Hematopoietic multipotent progenitor cell treated with erythropoietin and hydrocortisone succinate and interleukin-3 and kit ligand, for 17 days (in vitro differentiated cells): ENCODE measurements at regions not wholly inside any gene's neighbourhood (a gene's known extent, or its start where the extent isn't known, plus 50 kb on each side); places are given as distances from the start of the nearest gene placed in this dataset.

ENCODE experiments used
- DNase-seq: peaks from one replicate; pipeline ENCODE4 v3.0.0-alpha.2; 2015; ENCODE audit warnings: low spot score

DNA sequence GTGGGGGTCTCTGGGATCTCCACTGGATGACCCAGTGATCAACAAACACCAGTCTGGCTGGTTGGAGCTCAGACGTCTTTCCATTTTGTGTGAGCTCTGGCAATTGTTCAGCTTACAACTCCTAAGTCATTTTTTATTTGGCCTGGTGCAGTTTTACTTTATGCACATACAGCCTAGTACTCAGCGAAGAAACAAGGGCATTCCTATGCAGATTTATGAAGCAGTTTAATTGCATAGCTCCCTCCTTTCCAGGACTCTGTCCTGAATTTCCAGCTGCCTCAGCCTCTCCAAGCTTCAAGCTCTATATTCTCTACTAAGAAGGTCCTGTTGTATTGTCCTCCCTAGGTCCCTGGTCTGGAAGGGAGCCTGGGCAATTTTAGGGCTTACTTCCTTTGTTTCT is 145.6 kb upstream of the GALNT17 start:
- no peak for DNase-seq

DNA sequence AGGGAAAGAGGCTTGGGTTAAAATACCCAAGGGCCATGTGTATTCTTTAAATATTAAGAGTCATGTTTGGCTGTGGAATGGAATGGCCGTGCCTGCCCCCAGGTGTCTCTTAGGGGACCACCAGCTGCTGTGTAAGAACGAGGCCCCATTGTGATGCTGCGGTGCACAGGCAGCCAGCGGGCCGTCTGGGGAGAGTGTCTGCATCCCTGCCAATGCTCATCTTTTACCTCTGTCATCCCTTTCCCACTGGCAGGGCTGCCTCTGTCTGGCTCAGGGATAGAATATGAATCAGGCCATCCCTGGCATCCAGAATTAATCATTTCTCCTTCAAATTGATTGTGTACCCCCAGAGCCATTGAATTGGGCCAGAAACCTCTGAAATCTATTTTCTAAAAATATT is 137.8 kb upstream of the GALNT17 start:
- DNase-seq: no peak

DNA sequence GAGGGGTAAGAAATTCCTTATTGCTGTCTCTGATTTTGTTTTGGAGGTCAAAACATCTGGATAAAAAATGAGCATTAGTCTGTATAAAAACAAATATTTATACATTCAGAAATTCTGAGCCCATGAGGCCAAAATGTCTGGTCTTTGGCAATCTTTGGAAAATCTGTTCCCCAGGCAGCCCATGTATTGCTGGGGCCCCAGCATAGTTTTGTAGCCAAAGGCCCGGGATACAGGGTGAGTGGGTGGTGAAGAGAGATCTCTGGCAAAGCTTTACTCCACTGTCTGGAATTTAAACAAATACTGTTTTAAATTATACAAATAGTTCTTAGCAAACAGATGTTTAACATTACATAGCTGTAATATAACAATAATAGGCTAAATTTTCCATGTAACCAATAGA is 134.7 kb upstream of the GALNT17 start:
- DNase-seq: no peak

DNA sequence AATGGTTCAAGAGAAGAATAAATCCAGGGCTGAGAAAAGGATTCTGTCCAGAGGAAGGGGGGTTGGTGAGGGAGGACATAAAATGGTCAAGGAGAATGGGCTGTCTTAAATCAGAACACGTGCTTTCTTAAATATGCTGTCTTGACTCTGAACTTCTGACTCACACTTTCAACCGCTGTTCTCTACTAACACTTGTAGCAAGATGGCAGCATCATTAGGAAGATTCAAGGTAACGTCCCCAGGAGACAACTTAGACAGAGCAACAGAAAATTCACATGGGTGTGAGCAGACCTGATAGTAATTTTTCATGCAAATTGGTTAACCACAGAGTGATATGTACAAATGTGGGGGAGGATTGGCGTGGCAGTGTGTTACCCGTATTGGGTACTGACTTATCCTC is 126.8 kb upstream of the GALNT17 start:
- DNase-seq: no peak

DNA sequence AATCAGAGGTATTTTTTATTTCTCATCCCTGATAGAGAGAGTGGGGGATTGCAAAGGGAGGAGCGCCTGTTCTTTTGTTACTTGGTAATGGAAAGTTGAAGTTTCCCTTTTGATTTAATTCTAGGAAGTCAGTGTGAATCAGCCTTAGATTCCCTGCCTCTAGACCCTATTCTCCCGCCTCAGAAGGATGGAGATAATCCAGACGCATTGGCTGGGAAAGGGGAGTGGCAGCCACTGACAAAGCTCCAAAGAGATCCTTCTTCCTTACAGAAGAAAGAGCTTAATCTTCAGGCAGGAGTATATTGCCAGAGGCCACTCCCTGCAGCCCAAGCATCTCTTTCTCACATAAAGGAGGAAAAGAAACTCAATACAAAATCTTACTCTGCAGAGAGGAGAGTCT is 122.3 kb upstream of the GALNT17 start:
- no peak for DNase-seq

DNA sequence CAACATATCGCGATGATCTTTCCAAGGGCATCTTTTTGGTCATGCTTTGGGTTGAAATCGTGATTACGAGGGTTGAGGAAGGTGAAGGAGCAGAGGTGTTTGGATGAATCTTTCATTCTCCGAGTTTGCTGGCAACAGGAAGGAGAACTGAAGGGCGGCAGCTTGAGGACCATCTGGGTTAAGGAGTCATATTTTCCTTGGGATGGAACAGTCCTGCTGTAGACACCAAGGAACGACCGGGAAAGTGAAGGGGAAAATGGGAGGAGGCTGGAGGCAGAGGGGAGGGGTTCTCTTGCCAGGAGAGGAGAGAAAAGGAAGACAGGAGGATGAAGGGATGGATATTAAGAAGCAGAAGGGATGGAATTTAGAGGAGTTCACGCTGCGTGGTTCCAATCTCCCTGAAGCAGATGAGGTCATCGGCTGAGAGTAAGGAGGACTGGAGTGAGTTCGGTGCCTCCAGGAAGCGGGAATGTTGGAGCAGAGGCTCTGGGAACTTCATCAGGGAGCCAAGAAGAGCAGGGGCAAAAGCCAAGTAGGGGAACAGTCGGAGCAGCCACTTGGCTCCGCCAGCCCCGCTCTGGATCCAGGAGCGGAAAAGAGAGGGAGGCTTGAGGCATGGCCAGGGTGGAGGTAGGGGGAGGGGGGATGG is 116.6 kb upstream of the GALNT17 start:
- DNase-seq: no peak

DNA sequence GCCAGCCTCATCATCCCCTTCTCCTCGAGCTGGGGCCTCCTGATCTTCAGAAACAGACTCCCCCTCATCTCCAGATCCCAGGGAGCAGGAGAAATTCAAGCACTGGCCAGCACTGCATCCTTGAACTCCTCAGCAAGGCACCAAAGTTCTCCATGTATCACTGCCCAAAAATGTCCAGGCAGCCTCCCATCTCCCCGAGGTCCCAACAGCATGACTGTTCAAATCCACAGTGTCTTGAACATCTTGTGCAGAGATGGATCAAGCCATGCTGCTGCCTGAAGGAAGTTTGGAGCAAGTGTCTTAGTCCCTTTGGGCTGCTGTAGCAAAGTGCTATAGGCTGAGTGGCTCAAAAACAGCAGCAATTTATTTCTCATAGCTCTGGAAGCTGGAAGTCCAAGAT is 115.5 kb upstream of the GALNT17 start:
- DNase-seq: no peak

DNA sequence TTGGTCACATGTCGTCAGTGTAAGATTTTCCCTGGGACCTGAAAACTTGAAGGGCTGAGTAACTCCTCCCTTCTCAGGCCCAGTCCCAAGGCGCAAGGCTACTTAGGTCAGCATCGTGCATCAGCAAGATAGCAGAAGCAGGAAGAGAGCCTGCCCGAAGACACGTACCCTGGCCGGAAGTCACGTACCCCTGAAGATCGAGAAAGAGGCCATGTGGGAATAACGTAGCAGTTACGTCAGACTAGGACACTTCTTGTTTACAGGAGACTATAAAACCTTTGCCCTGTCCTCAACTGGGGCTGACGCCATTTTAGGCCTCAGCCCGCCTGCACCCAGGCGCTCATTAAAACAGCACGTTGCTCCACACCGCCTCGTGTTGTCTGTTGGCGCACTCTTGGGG is 114.3 kb upstream of the GALNT17 start:
- DNase-seq: no peak

DNA sequence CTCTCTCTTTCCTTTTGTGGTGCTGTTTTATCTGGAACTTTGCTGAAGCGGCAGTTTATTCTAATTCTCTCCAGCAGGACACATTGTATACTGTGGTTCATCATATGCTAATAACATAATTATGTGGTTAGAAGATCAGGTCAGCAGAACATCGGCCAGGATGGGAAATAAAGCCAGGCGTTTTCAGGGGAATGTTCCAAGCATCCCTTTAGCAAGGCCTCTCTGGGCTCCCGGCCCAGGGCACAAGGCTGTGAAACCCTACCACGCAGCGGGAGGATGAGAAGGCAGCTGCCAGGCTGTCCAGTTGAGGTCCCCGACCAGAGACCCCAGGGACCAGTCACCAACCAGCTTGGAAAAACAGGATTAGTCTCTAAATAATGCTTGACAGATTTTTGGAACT is 112.2 kb upstream of the GALNT17 start:
- DNase-seq: no peak

DNA sequence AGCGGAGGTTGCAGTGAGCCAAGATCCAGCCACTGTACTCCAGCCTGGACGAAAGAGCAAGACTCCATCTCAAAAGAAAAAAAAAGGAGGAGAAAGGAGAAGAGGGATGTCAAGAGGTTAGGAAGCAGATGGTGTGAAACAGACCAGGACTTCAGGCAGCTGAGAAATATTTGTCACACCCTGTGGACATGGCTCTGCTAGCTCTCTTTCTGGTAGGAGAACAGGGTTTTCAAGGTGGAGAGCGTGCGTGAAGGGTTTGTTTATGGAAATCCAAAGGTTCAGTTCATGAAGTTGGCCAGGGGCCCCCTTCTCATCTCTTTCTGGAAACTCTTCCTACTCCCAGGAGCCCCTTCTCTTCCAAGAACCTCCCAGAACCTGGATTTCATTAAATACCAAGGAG is 110.8 kb upstream of the GALNT17 start:
- DNase-seq: no peak

DNA sequence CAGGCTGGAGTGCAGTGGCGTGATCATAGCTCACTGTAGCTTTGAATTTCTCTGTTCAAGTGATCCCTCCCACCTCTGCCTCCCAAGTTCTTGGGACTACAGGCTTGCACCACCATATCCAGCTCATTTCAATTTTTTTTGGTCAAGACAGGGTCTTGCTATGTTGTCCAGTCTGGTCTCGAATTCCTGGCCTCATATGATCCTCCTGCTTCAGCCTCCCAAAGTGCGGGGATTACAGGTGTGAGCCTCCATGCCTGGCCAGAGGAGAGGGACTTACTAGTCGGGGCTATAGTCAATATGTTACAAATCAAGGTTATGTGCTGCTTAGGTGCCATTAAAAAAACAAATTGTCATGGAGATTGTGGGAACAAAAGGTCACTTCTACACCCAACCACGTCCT is 105.3 kb upstream of the GALNT17 start:
- no peak for DNase-seq

DNA sequence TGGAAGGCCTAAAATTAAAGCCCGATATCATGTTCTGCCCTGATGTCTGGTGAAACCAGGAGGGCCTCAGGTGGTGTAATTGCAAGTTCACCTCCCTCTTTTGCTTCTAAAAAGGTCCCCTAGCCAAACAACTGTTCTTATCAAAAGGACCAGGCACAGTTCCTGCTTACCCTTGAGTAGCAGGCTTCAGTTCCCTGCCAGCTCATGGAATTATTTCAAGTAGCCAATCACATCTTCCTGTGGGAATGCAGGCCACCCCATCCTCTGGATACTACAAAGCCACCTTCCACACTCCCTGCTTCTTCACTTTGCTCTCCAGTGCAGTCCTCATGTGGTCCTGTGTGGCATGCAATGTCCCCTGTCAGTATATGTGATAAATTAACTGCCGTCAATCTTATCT is 97.7 kb upstream of the GALNT17 start:
- DNase-seq: no peak

DNA sequence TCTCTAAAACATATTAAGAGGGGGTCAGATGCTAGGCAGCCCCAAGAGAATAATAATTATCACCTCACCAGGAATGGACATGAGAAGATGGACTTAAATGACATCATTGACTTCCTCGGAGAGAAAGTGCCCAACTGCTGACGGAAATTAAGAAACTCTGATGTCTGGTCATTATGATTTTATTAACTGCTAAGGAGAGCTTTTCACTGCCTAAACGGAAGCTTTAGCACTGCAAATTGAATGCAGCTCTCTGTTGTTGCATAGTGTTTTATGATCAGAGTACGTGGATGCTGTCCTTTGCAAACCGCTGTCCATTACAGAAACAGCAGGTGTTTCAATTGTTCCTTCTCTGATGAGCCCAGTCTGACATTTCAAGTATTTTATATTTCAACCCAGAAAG is 89.4 kb upstream of the GALNT17 start:
- DNase-seq: no peak

DNA sequence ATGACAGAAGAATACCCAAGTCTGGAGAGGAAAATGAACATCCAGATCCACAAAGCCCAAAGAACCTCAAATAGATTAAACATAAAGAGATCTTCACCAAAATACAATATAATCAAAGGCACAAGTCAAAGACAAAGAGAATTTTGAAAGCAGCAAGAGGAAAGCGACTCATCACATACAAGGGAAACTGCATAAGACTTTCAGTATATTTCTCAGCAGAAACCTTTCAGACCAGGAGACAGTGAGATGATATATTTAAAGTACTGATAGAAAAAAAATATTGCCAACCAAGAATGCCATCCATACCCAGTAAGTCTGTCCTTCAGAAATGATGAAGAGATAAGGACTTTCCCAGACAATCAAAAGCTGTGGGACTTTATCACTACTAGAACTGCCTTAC is 81.5 kb upstream of the GALNT17 start:
- no peak for DNase-seq

DNA sequence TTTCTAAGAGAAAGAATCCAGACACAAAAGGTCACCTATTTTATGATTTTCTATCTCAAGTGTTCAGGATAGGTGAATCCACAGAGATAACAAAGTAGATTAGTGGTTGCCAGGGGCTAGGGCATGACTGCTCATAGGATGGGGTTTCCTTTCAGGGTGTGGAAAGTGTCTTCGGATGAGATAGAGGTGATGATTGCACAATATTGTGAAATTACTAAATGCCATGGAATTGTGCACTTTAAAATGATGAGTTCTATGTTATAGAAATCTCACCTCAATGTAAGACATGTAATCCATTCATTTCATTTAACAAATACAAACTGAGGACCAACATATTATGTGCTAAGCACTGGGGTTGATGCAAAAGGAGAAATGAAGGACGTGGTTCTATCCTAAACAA is 76.4 kb upstream of the GALNT17 start:
- DNase-seq: no peak

DNA sequence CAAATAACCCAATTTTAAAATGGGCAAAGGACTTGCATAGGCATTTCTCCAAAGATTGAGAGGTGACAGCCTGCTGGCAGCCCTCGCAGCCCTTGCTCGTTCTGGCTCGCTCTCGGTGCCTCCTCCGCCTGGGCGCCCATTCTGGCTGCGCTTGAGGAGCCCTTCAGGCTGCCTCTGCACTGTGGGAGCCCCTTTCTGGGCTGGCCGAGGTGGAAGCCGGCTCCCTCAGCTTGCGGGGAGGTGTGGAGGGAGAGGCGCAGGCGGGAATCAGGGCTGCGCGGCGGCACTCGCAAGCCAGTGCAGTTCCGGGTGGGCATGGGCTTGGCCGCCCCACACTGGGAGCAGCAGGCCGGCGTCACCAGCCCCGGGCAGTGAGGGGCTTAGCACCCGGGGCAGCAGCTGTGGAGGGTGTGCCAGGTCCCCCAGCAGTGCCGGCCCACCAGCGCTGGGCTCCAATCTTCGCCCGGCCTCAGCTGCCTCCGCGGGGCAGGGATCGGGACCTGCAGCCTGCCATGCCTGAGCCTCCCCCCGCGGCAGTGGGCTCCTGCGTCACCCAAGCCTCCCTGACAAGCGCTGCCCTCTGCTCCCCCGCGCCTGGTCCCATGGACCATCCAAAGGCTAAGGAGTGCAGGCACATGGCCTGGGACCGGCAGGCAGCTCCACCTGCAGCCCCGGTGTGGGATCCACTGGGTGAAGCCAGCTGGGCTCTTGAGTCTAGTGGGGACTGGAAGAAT is 54.0 kb upstream of the GALNT17 start:
- DNase-seq: no peak
